BLaER1 treated with 17β-estradiol and CSF1 and Interleukin-3, amounts not matched to agents 10 nM and 100 nM (cell line): ENCODE measurements at regions not wholly inside any gene's neighbourhood (a gene's known extent, or its start where the extent isn't known, plus 50 kb on each side); places are given as distances from the start of the nearest gene placed in this dataset.

Source experiments
- H3K27ac ChIP-seq, 11 experiments: shearing (Covaris generic); formaldehyde crosslinking; 2 replicates each; pipeline ENCODE4 v1.8.1; 2022
- H3K27me3 ChIP-seq, 11 experiments: shearing (Covaris generic); formaldehyde crosslinking; 2 replicates each; pipeline ENCODE4 v1.8.1; 2022
- H3K36me3 ChIP-seq, 11 experiments: shearing (Covaris generic); formaldehyde crosslinking; 2 replicates each; pipeline ENCODE4 v1.8.1; 2022
- H3K4me1 ChIP-seq, 10 experiments: shearing (Covaris generic); formaldehyde crosslinking; 2 replicates each; pipeline ENCODE4 v1.8.1; 2022
- H3K4me2 ChIP-seq, 11 experiments: shearing (Covaris generic); formaldehyde crosslinking; 2 replicates each; pipeline ENCODE4 v1.8.1; 2022
- H3K4me3 ChIP-seq, 10 experiments: shearing (Covaris generic); formaldehyde crosslinking; 2 replicates each; pipeline ENCODE4 v1.8.1; 2022
- H3K9ac ChIP-seq, 11 experiments: shearing (Covaris generic); formaldehyde crosslinking; 2 replicates each; pipeline ENCODE4 v1.8.1; 2022
- H3K9me3 ChIP-seq, 11 experiments: shearing (Covaris generic); formaldehyde crosslinking; replicated peaks in 1 of 11; 2 replicates each; pipeline ENCODE4 v1.8.1; 2022
- H4K20me1 ChIP-seq, 11 experiments: shearing (Covaris generic); formaldehyde crosslinking; 2 replicates each; pipeline ENCODE4 v1.8.1; 2022
- Cebpa-rat ChIP-seq, 11 experiments: shearing (Covaris generic); IDR thresholded peaks; 2 replicates each; pipeline ENCODE4 v1.8.1; 2022

DNA sequence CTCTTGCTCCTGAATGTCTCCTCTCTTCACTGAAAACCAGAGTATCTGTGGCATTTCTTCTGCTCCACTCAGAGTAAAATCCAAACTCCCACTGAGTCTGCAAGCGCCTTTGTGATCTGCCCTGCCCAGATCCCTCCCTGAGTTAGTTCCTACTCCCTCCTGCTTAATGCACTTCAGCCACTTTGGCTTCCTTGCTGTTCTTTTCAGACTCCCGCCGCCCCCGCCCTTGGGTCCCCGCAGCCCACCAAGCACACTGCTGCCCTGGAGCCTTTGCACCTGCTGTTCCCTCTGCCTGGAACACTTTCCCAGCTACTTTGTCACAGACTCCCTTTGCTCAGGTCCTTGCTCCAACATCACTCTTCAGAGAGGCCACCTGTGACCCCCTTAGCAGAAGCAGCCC is 127.2 kb upstream of the SLC25A48 start:
- Histone ChIP-seq H3K27me3 (no peaks in the 10 kb centered on the region), H3K4me3 (no peak overlapping the region), H3K9ac (no peak overlapping the region), H3K4me2 (no peak overlapping the region), H3K9me3 (no peaks in the 10 kb centered on the region), H3K27ac (no peak overlapping the region), H3K4me1 (peaks cover 0 to 9% (median 5%) of the 10 kb centered on the region in 10 experiments; a peak in 14 of 20 replicates), H3K36me3 (no peaks in the 10 kb centered on the region), H4K20me1 (no peaks in the 10 kb centered on the region)
- no peak for TF ChIP-seq Cebpa-rat (IDR thresholded peaks at IDR 0.05)

- H3K27ac ChIP-seq = no peak overlapping the region
- no peak for TF ChIP-seq Cebpa-rat (IDR thresholded peaks at IDR 0.05)
- no peak overlapping the region for H3K4me3 ChIP-seq
- H3K27me3 ChIP-seq = no peaks in the 10 kb centered on the region
- no peaks in the 10 kb centered on the region for H4K20me1 ChIP-seq
- no peaks in the 10 kb centered on the region for H3K9me3 ChIP-seq
- H3K9ac ChIP-seq = no peak overlapping the region
- H3K4me2 ChIP-seq = no peak overlapping the region
- peaks cover 0 to 5% (median 1%) of the 10 kb centered on the region in 10 experiments; a peak in 11 of 20 replicates for H3K4me1 ChIP-seq
- H3K36me3 ChIP-seq = no peaks in the 10 kb centered on the region
These were observed 127.6 kb upstream of the SLC25A48 start for GRCh38 chr5:135706893-135707292.

GRCh38 chr5:135706474-135706873 is 127.7 kb upstream of the CXCL14 start:
- TF ChIP-seq Cebpa-rat (IDR thresholded peaks at IDR 0.05) = no peak
- Histone ChIP-seq H4K20me1 (no peaks in the 10 kb centered on the region), H3K9me3 (no peaks in the 10 kb centered on the region), H3K27ac (no peak overlapping the region), H3K4me1 (peaks cover 0 to 5% (median 0%) of the 10 kb centered on the region in 10 experiments; a peak in 3 of 20 replicates), H3K4me2 (no peak overlapping the region), H3K9ac (no peak overlapping the region), H3K27me3 (no peaks in the 10 kb centered on the region), H3K4me3 (no peak overlapping the region), H3K36me3 (no peaks in the 10 kb centered on the region)

DNA sequence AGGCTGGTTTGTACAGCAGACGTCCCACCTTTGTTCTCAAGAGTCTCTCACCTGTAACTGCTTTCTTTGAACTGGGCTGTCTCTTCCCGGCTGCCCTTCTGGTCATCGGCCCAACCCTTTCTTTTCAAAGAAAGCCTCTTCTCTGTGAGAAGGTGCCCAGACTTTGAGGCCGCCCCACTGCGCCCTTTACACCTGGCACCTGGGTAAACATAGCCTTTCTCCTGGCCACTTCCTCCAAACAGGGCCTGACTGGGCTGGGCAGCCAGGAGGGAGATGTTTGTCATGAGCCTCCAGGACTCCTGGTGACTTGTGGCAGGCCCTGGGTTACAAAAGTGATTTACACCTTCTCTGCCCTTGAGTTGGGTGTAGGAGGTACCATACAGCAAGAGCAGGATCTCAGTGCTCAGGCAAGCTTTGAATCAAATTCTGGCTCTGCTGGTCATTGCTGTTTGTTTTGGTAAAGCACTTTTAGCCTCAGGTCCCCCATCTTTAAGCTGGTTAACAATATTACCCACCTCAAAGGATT is 127.2 kb upstream of the CXCL14 start:
- Histone ChIP-seq H3K9ac (no peak overlapping the region), H3K36me3 (no peaks in the 10 kb centered on the region), H3K9me3 (no peaks in the 10 kb centered on the region), H3K4me3 (no peak overlapping the region), H3K27me3 (no peaks in the 10 kb centered on the region), H3K4me1 (peaks cover 0 to 5% (median 0%) of the 10 kb centered on the region in 10 experiments; a peak in 2 of 20 replicates), H3K27ac (no peak overlapping the region), H3K4me2 (no peak overlapping the region), H4K20me1 (no peaks in the 10 kb centered on the region)
- TF ChIP-seq Cebpa-rat (IDR thresholded peaks at IDR 0.05) = no peak

DNA sequence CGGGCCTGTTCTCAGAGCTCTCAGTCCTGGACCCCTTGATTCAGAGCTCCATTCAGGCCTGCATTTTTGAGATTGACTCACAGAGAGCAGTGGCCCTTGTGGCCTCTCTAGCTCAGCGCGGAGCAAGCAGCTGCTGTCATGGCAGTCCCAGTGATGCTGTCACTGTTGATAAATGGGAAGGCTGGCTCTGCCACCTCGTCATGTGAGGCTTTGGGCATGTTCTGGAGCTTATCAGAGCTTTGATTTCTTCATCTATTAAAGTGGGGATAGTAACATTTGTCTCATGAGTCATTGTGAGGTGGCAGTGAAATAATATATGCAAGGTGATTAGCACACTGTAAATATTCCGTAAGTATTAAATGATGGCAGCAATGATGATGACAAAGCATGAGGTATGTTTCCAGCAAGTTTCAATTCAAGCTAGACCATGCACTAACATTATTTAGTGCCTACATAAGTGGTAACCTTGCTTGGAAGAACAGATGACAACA is 126.4 kb upstream of the CXCL14 start:
- no peak overlapping the region for H3K9ac ChIP-seq
- no peaks in the 10 kb centered on the region for H3K9me3 ChIP-seq
- no peaks in the 10 kb centered on the region for H3K27me3 ChIP-seq
- no peak overlapping the region for H3K4me3 ChIP-seq
- no peaks in the 10 kb centered on the region for H3K36me3 ChIP-seq
- H3K4me1 ChIP-seq = peaks cover 0 to 5% (median 0%) of the 10 kb centered on the region in 10 experiments; a peak in 2 of 20 replicates
- no peak overlapping the region for H3K4me2 ChIP-seq
- no peak for TF ChIP-seq Cebpa-rat (IDR thresholded peaks at IDR 0.05)
- H4K20me1 ChIP-seq = no peaks in the 10 kb centered on the region
- no peak overlapping the region for H3K27ac ChIP-seq

DNA sequence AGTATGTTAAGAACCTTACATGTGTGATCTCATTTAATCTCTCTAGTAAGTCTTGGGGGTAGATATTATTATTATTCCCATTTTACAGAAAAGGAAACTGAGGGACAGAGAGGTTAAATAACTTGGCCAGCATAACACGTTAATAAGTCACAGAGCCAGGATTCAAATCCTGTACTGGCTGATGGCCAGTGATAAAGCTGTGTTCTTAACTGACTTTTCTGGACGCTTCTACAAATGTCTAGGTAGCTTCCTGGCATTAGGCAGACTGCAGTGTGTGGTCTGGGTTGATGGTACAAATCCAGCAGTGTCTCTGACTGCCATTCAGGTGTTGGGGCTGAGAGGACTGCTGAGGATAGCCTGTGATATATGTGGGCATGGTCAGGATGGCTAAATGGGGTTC is 125.8 kb upstream of the CXCL14 start:
- Histone ChIP-seq H4K20me1 (no peaks in the 10 kb centered on the region), H3K27me3 (no peaks in the 10 kb centered on the region), H3K9me3 (no peaks in the 10 kb centered on the region), H3K9ac (no peak overlapping the region), H3K4me1 (no peaks in the 10 kb centered on the region), H3K27ac (no peak overlapping the region), H3K4me3 (no peak overlapping the region), H3K36me3 (no peaks in the 10 kb centered on the region), H3K4me2 (no peak overlapping the region)
- TF ChIP-seq Cebpa-rat (IDR thresholded peaks at IDR 0.05) = no peak

GRCh38 chr5:135703016-135703550 is 124.3 kb upstream of the CXCL14 start:
- Histone ChIP-seq H3K9ac (no peak overlapping the region), H3K4me1 (no peaks in the 10 kb centered on the region), H3K4me2 (no peak overlapping the region), H3K9me3 (no peaks in the 10 kb centered on the region), H3K36me3 (no peaks in the 10 kb centered on the region), H4K20me1 (no peaks in the 10 kb centered on the region), H3K27ac (no peak overlapping the region), H3K4me3 (no peak overlapping the region), H3K27me3 (no peaks in the 10 kb centered on the region)
- no peak for TF ChIP-seq Cebpa-rat (IDR thresholded peaks at IDR 0.05)

GRCh38 chr5:135702191-135702590 is 123.4 kb upstream of the CXCL14 start:
- Histone ChIP-seq H3K4me2 (no peak overlapping the region), H3K27ac (no peak overlapping the region), H3K9me3 (no peaks in the 10 kb centered on the region), H3K4me3 (no peak overlapping the region), H4K20me1 (no peaks in the 10 kb centered on the region), H3K9ac (no peak overlapping the region), H3K36me3 (no peaks in the 10 kb centered on the region), H3K4me1 (no peaks in the 10 kb centered on the region), H3K27me3 (no peaks in the 10 kb centered on the region)
- no peak for TF ChIP-seq Cebpa-rat (IDR thresholded peaks at IDR 0.05)

GRCh38 chr5:135700731-135701130 is 121.9 kb upstream of the CXCL14 start:
- Histone ChIP-seq H3K27ac (no peak overlapping the region), H3K36me3 (no peaks in the 10 kb centered on the region), H3K4me3 (no peak overlapping the region), H3K9ac (no peak overlapping the region), H3K9me3 (no peaks in the 10 kb centered on the region), H3K4me2 (no peak overlapping the region), H4K20me1 (no peaks in the 10 kb centered on the region), H3K4me1 (no peaks in the 10 kb centered on the region), H3K27me3 (no peaks in the 10 kb centered on the region)
- no peak for TF ChIP-seq Cebpa-rat (IDR thresholded peaks at IDR 0.05)

- Histone ChIP-seq H3K9me3 (no peaks in the 10 kb centered on the region), H3K27me3 (no peaks in the 10 kb centered on the region), H3K4me2 (no peak overlapping the region), H3K9ac (no peak overlapping the region), H3K36me3 (no peaks in the 10 kb centered on the region), H3K4me1 (no peaks in the 10 kb centered on the region), H3K27ac (no peak overlapping the region), H3K4me3 (no peak overlapping the region), H4K20me1 (no peaks in the 10 kb centered on the region)
- TF ChIP-seq Cebpa-rat (IDR thresholded peaks at IDR 0.05) = no peak
These were observed 119.2 kb upstream of the CXCL14 start for GRCh38 chr5:135697959-135698345.
